ENCODE measurements at regions not wholly inside any gene's neighbourhood (a gene's known extent, or its start where the extent isn't known, plus 50 kb on each side); places are given as distances from the start of the nearest gene placed in this dataset.
A peak's percentile ranks its signal among the peaks of the same experiment; 100 is the strongest.

GRCh38 chr7:116083796-116084195 lies 53.2 kb upstream of the TFEC start:
- DNase-seq (ENCODE audit: low read depth in 2 of 2): no peak

GRCh38 chr7:116086547-116087045 lies 56.0 kb upstream of the TFEC start:
- DNase-seq (ENCODE audit: low read depth in 2 of 2): no peak

- DNase-seq (ENCODE audit: low read depth in 2 of 2): no peak
Measured at GRCh38 chr7:116087291-116087690, 56.7 kb upstream of the TFEC start.

GRCh38 chr7:116087984-116088383 lies 57.4 kb upstream of the TFEC start:
- no peak for DNase-seq (ENCODE audit: low read depth in 2 of 2)

- no peak for DNase-seq (ENCODE audit: low read depth in 2 of 2)
Measured at GRCh38 chr7:116089293-116089692, 58.7 kb upstream of the TFEC start.

- no peak for DNase-seq (ENCODE audit: low read depth in 2 of 2)
Measured at GRCh38 chr7:116093516-116094301, 63.1 kb upstream of the TFEC start.

- DNase-seq (ENCODE audit: low read depth in 2 of 2): no peak
Measured at GRCh38 chr7:116095396-116095795, 64.8 kb upstream of the TFEC start.

- peak; percentile 78 to 93 for DNase-seq (ENCODE audit: low read depth in 2 of 2)
Measured at GRCh38 chr7:116097365-116098009, 66.9 kb upstream of the TFEC start.

- no peak for DNase-seq (ENCODE audit: low read depth in 2 of 2)
Measured at GRCh38 chr7:116098175-116098574, 67.6 kb upstream of the TFEC start.

GRCh38 chr7:116100626-116101025 lies 70.1 kb upstream of the TFEC start:
- peak in 1 of 2 donors; percentile 5 for DNase-seq (ENCODE audit: low read depth in 2 of 2)

- DNase-seq (ENCODE audit: low read depth in 2 of 2): no peak
Measured at GRCh38 chr7:116101704-116102103, 71.1 kb upstream of the TFEC start.

- DNase-seq (ENCODE audit: low read depth in 2 of 2): no peak
Measured at GRCh38 chr7:116111475-116111874, 80.9 kb upstream of the TFEC start.

GRCh38 chr7:116113310-116113709 lies 82.7 kb upstream of the TFEC start:
- DNase-seq (ENCODE audit: low read depth in 2 of 2): no peak

GRCh38 chr7:116120839-116121238 lies 89.5 kb upstream of the TES start:
- DNase-seq (ENCODE audit: low read depth in 2 of 2): no peak

GRCh38 chr7:116122972-116123595 lies 87.3 kb upstream of the TES start:
- peak; percentile 69 to 74 for DNase-seq (ENCODE audit: low read depth in 2 of 2)

GRCh38 chr7:116128139-116128538 lies 82.2 kb upstream of the TES start:
- no peak for DNase-seq (ENCODE audit: low read depth in 2 of 2)

GRCh38 chr7:116135306-116135705 lies 75.0 kb upstream of the TES start:
- no peak for DNase-seq (ENCODE audit: low read depth in 2 of 2)

GRCh38 chr7:116138202-116138801 lies 72.0 kb upstream of the TES start:
- DNase-seq (ENCODE audit: low read depth in 2 of 2): peak; percentile 70 to 78

- no peak for DNase-seq (ENCODE audit: low read depth in 2 of 2)
Measured at GRCh38 chr7:116139007-116139406, 71.3 kb upstream of the TES start.

- no peak for DNase-seq (ENCODE audit: low read depth in 2 of 2)
Measured at GRCh38 chr7:116139807-116140206, 70.5 kb upstream of the TES start.

GRCh38 chr7:116142374-116142773 lies 68.0 kb upstream of the TES start:
- no peak for DNase-seq (ENCODE audit: low read depth in 2 of 2)

- no peak for DNase-seq (ENCODE audit: low read depth in 2 of 2)
Measured at GRCh38 chr7:116142850-116143249, 67.5 kb upstream of the TES start.

All from lung microvascular endothelial cell (primary cell).